GM12891 (cell line): ENCODE measurements at regions not wholly inside any gene's neighbourhood (a gene's known extent, or its start where the extent isn't known, plus 50 kb on each side); places are given as distances from the start of the nearest gene placed in this dataset.

Source experiments
- PAX5 ChIP-seq: IDR thresholded peaks from 2 replicates; pipeline ENCODE4 v1.6.1; 2011; ENCODE audit warnings: low read length, moderate library complexity, mild to moderate bottlenecking; ENCODE audit not compliant: insufficient read depth, severe bottlenecking
- POLR2A ChIP-seq: IDR thresholded peaks from 2 replicates; pipeline ENCODE4 v1.6.1; 2011; ENCODE audit warnings: low read depth, low read length, control low read depth
- POLR2AphosphoS5 ChIP-seq: IDR thresholded peaks from 2 replicates; pipeline ENCODE4 v1.6.1; 2011; ENCODE audit warnings: low read depth, low read length, control low read depth
- POU2F2 ChIP-seq: IDR thresholded peaks from 2 replicates; pipeline ENCODE4 v1.6.1; 2011; ENCODE audit warnings: low read depth, mild to moderate bottlenecking, control low read depth, low read length, moderate library complexity
- SPI1 ChIP-seq: IDR thresholded peaks from 2 replicates; pipeline ENCODE4 v1.6.1; 2011; ENCODE audit warnings: low read depth, low read length, control low read depth
- TAF1 ChIP-seq: IDR thresholded peaks from 2 replicates; pipeline ENCODE4 v1.6.1; 2011; ENCODE audit warnings: low read depth, low read length, control low read depth

GRCh38 chr21:27462726-27463125 is 495.8 kb upstream of the ADAMTS5 start:
- TF ChIP-seq TAF1 (no peak), POLR2A (no peak), SPI1 (no peak), POLR2AphosphoS5 (no peak), PAX5 (no peak), POU2F2 (no peak)
